22Rv1 (cell line): ENCODE measurements at regions not wholly inside any gene's neighbourhood (a gene's known extent, or its start where the extent isn't known, plus 50 kb on each side); places are given as distances from the start of the nearest gene placed in this dataset.
A peak's percentile ranks its signal among the peaks of the same experiment; 100 is the strongest.

ENCODE experiments used
- H3K27ac ChIP-seq: fragments of 450-650 bp; 2 replicates; pipeline ENCODE4 v1.5.1; 2017
- CTCF ChIP-seq: fragments of 450-650 bp; IDR thresholded peaks from 2 replicates; pipeline ENCODE4 v1.5.1; 2017; ENCODE audit warnings: mild to moderate bottlenecking
- ZFX ChIP-seq: fragments of 450-650 bp; IDR thresholded peaks from 2 replicates; pipeline ENCODE4 v1.6.1; 2017; ENCODE audit warnings: antibody characterized with exemption, borderline replicate concordance

- no peak overlapping the region for H3K27ac ChIP-seq
- no peak for TF ChIP-seq CTCF
Measured at GRCh38 chr17:72531729-72532128, 410.9 kb downstream of the SOX9 start.

- TF ChIP-seq CTCF, result no peak
- no peak for TF ChIP-seq ZFX
- H3K27ac ChIP-seq, result peak overlapping the region; percentile 25
Measured at GRCh38 chr17:72534265-72534664, 413.4 kb downstream of the SOX9 start.

- TF ChIP-seq ZFX, result no peak
- no peak for TF ChIP-seq CTCF
- peak overlapping the region; percentile 25 for H3K27ac ChIP-seq
Measured at GRCh38 chr17:72534776-72535175, 414.0 kb downstream of the SOX9 start.

- TF ChIP-seq ZFX, result no peak
- no peak for TF ChIP-seq CTCF
- peak overlapping the region; percentile 25 for H3K27ac ChIP-seq
Measured at GRCh38 chr17:72535346-72535745, 414.5 kb downstream of the SOX9 start.

- TF ChIP-seq CTCF (no peak), ZFX (no peak)
- H3K27ac ChIP-seq, result peak overlapping the region; percentile 25; the same call in 1 of the 2 replicates
Measured at GRCh38 chr17:72535779-72536178, 415.0 kb downstream of the SOX9 start.

- H3K27ac ChIP-seq, result no peak overlapping the region
- TF ChIP-seq ZFX (no peak), CTCF (no peak)
Measured at GRCh38 chr17:72536788-72537187, 416.0 kb downstream of the SOX9 start.

GRCh38 chr17:72538443-72538842 lies 417.6 kb downstream of the SOX9 start:
- TF ChIP-seq CTCF (no peak), ZFX (no peak)
- H3K27ac ChIP-seq, result 0 out of 2 replicates have a peak overlapping the region, but pooled peaks have one; percentile 10
